Naive thymus-derived CD4-positive, alpha-beta T cell (primary cell): ENCODE measurements at regions not wholly inside any gene's neighbourhood (a gene's known extent, or its start where the extent isn't known, plus 50 kb on each side); places are given as distances from the start of the nearest gene placed in this dataset.

Experiments used
- ATAC-seq: fragments of 150-1000 bp; cut with Tn5 transposase; 2 replicates; pipeline ENCODE4 v1.10.0; 2021; ENCODE audit warnings: mild to moderate bottlenecking, moderate library complexity
- CTCF ChIA-PET: fragments of 350-600 bp; sonication (Branson Sonifier 250); formaldehyde crosslinking; loops from one replicate; lab custom pipeline; 2021; ENCODE audit warnings: antibody characterized with exemption; lab: Charles Lee
- POLR2A ChIA-PET: fragments of 350-600 bp; sonication (Branson Sonifier 250); formaldehyde crosslinking; loops from one replicate; lab custom pipeline; 2021; ENCODE audit warnings: antibody characterized with exemption, inconsistent platforms; lab: Charles Lee
- DNase-seq, 9 donors: peaks; one replicate each; pipeline versions ENCODE4 v3.0.0 to v3.0.0-alpha.2; 2020 to 2022; ENCODE audit warnings: mixed read lengths in 1 of 9
- H3K27ac ChIP-seq: one replicate; pipeline ENCODE4 v1.7.0; 2013; ENCODE audit warnings: mild to moderate bottlenecking, low read depth, low read length, moderate library complexity
- H3K27me3 ChIP-seq, 2 donors: one replicate each; pipeline ENCODE4 v1.7.0; 2013; ENCODE audit warnings: low read length in 2 of 2, mild to moderate bottlenecking in 2 of 2, moderate library complexity in 2 of 2; ENCODE audit not compliant: control insufficient read depth in 2 of 2, insufficient read depth in 2 of 2
- H3K36me3 ChIP-seq, 3 experiments: 1 replicate in 2 of 3; 2 replicates in 1 of 3; pipeline ENCODE4 v1.7.0; 2013; ENCODE audit warnings: low read length in 3 of 3, mild to moderate bottlenecking in 3 of 3, moderate library complexity in 1 of 3; ENCODE audit not compliant: insufficient read depth in 3 of 3, control insufficient read depth in 2 of 3
- H3K4me1 ChIP-seq, 2 donors: one replicate each; pipeline ENCODE4 v1.7.0; 2013; ENCODE audit warnings: low read length in 2 of 2, mild to moderate bottlenecking in 2 of 2, moderate library complexity in 1 of 2; ENCODE audit not compliant: control insufficient read depth in 2 of 2, insufficient read depth in 2 of 2
- H3K4me3 ChIP-seq: 2 replicates; pipeline ENCODE4 v1.7.0; 2013; ENCODE audit warnings: mild to moderate bottlenecking, low read length
- H3K9me3 ChIP-seq, 3 experiments: 1 replicate in 2 of 3; 2 replicates in 1 of 3; pipeline ENCODE4 v1.7.0; 2013; ENCODE audit warnings: low read length in 3 of 3; ENCODE audit not compliant: control insufficient read depth in 2 of 3
- H3K27ac Mint-ChIP-seq, 9 donors: one replicate each; pipeline ENCODE4 v1.8.0; 2020 to 2022; ENCODE audit warnings: mixed read lengths in 9 of 9, mild to moderate bottlenecking in 8 of 9, moderate library complexity in 5 of 9, inconsistent platforms in 2 of 9
- H3K27me3 Mint-ChIP-seq, 5 donors: one replicate each; pipeline ENCODE4 v1.8.0; 2021 to 2022; ENCODE audit warnings: mixed read lengths in 5 of 5, mild to moderate bottlenecking in 1 of 5
- H3K36me3 Mint-ChIP-seq, 5 donors: one replicate each; pipeline ENCODE4 v1.8.0; 2020 to 2022; ENCODE audit warnings: mixed read lengths in 5 of 5, mild to moderate bottlenecking in 3 of 5, inconsistent platforms in 1 of 5
- H3K4me1 Mint-ChIP-seq, 7 donors: one replicate each; pipeline ENCODE4 v1.8.0; 2020 to 2022; ENCODE audit warnings: mixed read lengths in 7 of 7, mild to moderate bottlenecking in 3 of 7, inconsistent platforms in 1 of 7
- H3K4me3 Mint-ChIP-seq, 10 donors: one replicate each; pipeline ENCODE4 v1.8.0; 2020 to 2022; ENCODE audit warnings: mild to moderate bottlenecking in 10 of 10, mixed read lengths in 10 of 10, moderate library complexity in 6 of 10, inconsistent platforms in 2 of 10
- H3K9me3 Mint-ChIP-seq, 11 donors: one replicate each; pipeline ENCODE4 v1.8.0; 2020 to 2022; ENCODE audit warnings: mixed read lengths in 11 of 11, mild to moderate bottlenecking in 4 of 11, inconsistent platforms in 1 of 11, moderate library complexity in 1 of 11
- intact Hi-C, 2 donors: fragments of 100-400 bp; cut with micrococcal nuclease; formaldehyde crosslinking; loops; one replicate each; pipeline ENCODE4 v1.15.1; 2023

GRCh38 chr4:173839865-173840264 lies 309.8 kb upstream of the HAND2 start:
- no peaks in the 10 kb centered on the region for H3K36me3 ChIP-seq
- H3K9me3 ChIP-seq = no peaks in the 10 kb centered on the region
- Mint-ChIP-seq H3K36me3 (peaks cover 0 to 5% (median 0%) of the 10 kb centered on the region in 5 donors), H3K4me1 (no peaks in the 10 kb centered on the region), H3K4me3 (no peak overlapping the region), H3K27me3 (peaks cover 0 to 5% (median 0%) of the 10 kb centered on the region in 5 donors), H3K9me3 (peaks cover 2 to 18% (median 6%) of the 10 kb centered on the region in 11 donors), H3K27ac (no peak overlapping the region)
- POLR2A ChIA-PET = no interaction called here
- no peaks in the 10 kb centered on the region for H3K27me3 ChIP-seq
- no peaks in the 10 kb centered on the region for H3K4me1 ChIP-seq
- intact Hi-C loops = no loop called here
- H3K27ac ChIP-seq = no peak overlapping the region
- no peak overlapping the region for H3K4me3 ChIP-seq
- CTCF ChIA-PET = no interaction called here
- no peak for ATAC-seq
- no peak for DNase-seq

GRCh38 chr4:173837517-173837916 lies 307.5 kb upstream of the HAND2 start:
- Histone ChIP-seq H3K4me1 (no peaks in the 10 kb centered on the region), H3K27me3 (no peaks in the 10 kb centered on the region), H3K36me3 (no peaks in the 10 kb centered on the region), H3K27ac (no peak overlapping the region), H3K4me3 (no peak overlapping the region), H3K9me3 (no peaks in the 10 kb centered on the region)
- Mint-ChIP-seq H3K36me3 (no peaks in the 10 kb centered on the region), H3K4me1 (no peaks in the 10 kb centered on the region), H3K4me3 (no peak overlapping the region), H3K9me3 (peaks cover 0 to 7% (median 2%) of the 10 kb centered on the region in 11 donors), H3K27ac (no peak overlapping the region), H3K27me3 (peaks cover 0 to under 1% (median 0%) of the 10 kb centered on the region in 5 donors)
- ATAC-seq = no peak
- intact Hi-C loops = no loop called here
- DNase-seq = no peak
- POLR2A ChIA-PET = no interaction called here
- CTCF ChIA-PET = no interaction called here

GRCh38 chr4:173835903-173836302 lies 305.9 kb upstream of the HAND2 start:
- intact Hi-C loops = no loop called here
- peaks cover 0 to 2% (median 0%) of the 10 kb centered on the region in 5 donors for H3K27me3 Mint-ChIP-seq

GRCh38 chr4:173834151-173834550 lies 304.1 kb upstream of the HAND2 start:
- ChIA-PET CTCF (no interaction called here), POLR2A (no interaction called here)
- Histone ChIP-seq H3K4me3 (no peak overlapping the region), H3K27ac (no peak overlapping the region), H3K27me3 (no peaks in the 10 kb centered on the region), H3K4me1 (no peaks in the 10 kb centered on the region), H3K9me3 (no peaks in the 10 kb centered on the region), H3K36me3 (no peaks in the 10 kb centered on the region)
- intact Hi-C loops = no loop called here
- DNase-seq = no peak
- no peaks in the 10 kb centered on the region for H3K4me1 Mint-ChIP-seq
- H3K27ac Mint-ChIP-seq = no peak overlapping the region
- no peaks in the 10 kb centered on the region for H3K36me3 Mint-ChIP-seq
- no peak for ATAC-seq
- H3K4me3 Mint-ChIP-seq = no peak overlapping the region
- peaks cover 0 to 8% (median 0%) of the 10 kb centered on the region in 11 donors for H3K9me3 Mint-ChIP-seq
- peaks cover 0 to 6% (median 0%) of the 10 kb centered on the region in 5 donors for H3K27me3 Mint-ChIP-seq

More at GRCh38 chr4:173835903-173836302, 305.9 kb upstream of the HAND2 start:
- ChIA-PET POLR2A (no interaction called here), CTCF (no interaction called here)
- Histone ChIP-seq H3K27me3 (no peaks in the 10 kb centered on the region), H3K9me3 (no peaks in the 10 kb centered on the region), H3K36me3 (no peaks in the 10 kb centered on the region), H3K4me1 (no peaks in the 10 kb centered on the region), H3K27ac (no peak overlapping the region), H3K4me3 (no peak overlapping the region)
- Mint-ChIP-seq H3K4me3 (no peak overlapping the region), H3K4me1 (no peaks in the 10 kb centered on the region), H3K27ac (no peak overlapping the region), H3K9me3 (peaks cover 0 to 4% (median 0%) of the 10 kb centered on the region in 11 donors), H3K36me3 (no peaks in the 10 kb centered on the region)
- ATAC-seq = no peak
- no peak for DNase-seq

- no peaks in the 10 kb centered on the region for H3K4me1 ChIP-seq
- peaks cover 0 to 8% (median 0%) of the 10 kb centered on the region in 11 donors for H3K9me3 Mint-ChIP-seq
- peaks cover 0 to 6% (median 0%) of the 10 kb centered on the region in 5 donors for H3K27me3 Mint-ChIP-seq
- H3K9me3 ChIP-seq = no peaks in the 10 kb centered on the region
- H3K4me3 Mint-ChIP-seq = no peak overlapping the region
- H3K4me1 Mint-ChIP-seq = no peaks in the 10 kb centered on the region
- no peak for ATAC-seq
- no peak overlapping the region for H3K27ac Mint-ChIP-seq
- no peaks in the 10 kb centered on the region for H3K27me3 ChIP-seq
- POLR2A ChIA-PET = no interaction called here
- H3K36me3 ChIP-seq = no peaks in the 10 kb centered on the region
- CTCF ChIA-PET = no interaction called here
- H3K4me3 ChIP-seq = no peak overlapping the region
- no peak for DNase-seq
- H3K27ac ChIP-seq = no peak overlapping the region
- H3K36me3 Mint-ChIP-seq = no peaks in the 10 kb centered on the region
- intact Hi-C loops = no loop called here
These were observed 299.5 kb upstream of the HAND2 start for GRCh38 chr4:173829565-173829964.

GRCh38 chr4:173827707-173828106 lies 297.7 kb upstream of the HAND2 start:
- no peaks in the 10 kb centered on the region for H3K36me3 Mint-ChIP-seq
- H3K36me3 ChIP-seq = no peaks in the 10 kb centered on the region
- ATAC-seq = no peak
- no peak overlapping the region for H3K27ac Mint-ChIP-seq
- CTCF ChIA-PET = no interaction called here
- POLR2A ChIA-PET = no interaction called here
- H3K4me3 ChIP-seq = no peak overlapping the region
- no peak overlapping the region for H3K27ac ChIP-seq
- H3K4me3 Mint-ChIP-seq = no peak overlapping the region
- DNase-seq = no peak
- no peaks in the 10 kb centered on the region for H3K9me3 ChIP-seq
- no peaks in the 10 kb centered on the region for H3K4me1 ChIP-seq
- no peaks in the 10 kb centered on the region for H3K4me1 Mint-ChIP-seq
- H3K9me3 Mint-ChIP-seq = peaks cover 0 to 8% (median 0%) of the 10 kb centered on the region in 11 donors
- H3K27me3 Mint-ChIP-seq = peaks cover 0 to 10% (median 0%) of the 10 kb centered on the region in 5 donors
- intact Hi-C loops = no loop called here
- no peaks in the 10 kb centered on the region for H3K27me3 ChIP-seq

- Mint-ChIP-seq H3K4me3 (no peak overlapping the region), H3K27me3 (peaks cover 0 to 10% (median 0%) of the 10 kb centered on the region in 5 donors), H3K36me3 (no peaks in the 10 kb centered on the region), H3K27ac (no peak overlapping the region), H3K4me1 (no peaks in the 10 kb centered on the region), H3K9me3 (peaks cover 0 to 4% (median 0%) of the 10 kb centered on the region in 11 donors)
- Histone ChIP-seq H3K27ac (no peak overlapping the region), H3K36me3 (no peaks in the 10 kb centered on the region), H3K9me3 (no peaks in the 10 kb centered on the region), H3K27me3 (no peaks in the 10 kb centered on the region), H3K4me3 (no peak overlapping the region), H3K4me1 (no peaks in the 10 kb centered on the region)
- intact Hi-C loops = no loop called here
- ATAC-seq (no peak), DNase-seq (no peak)
- POLR2A ChIA-PET = no interaction called here
- CTCF ChIA-PET = no interaction called here
These were observed 291.8 kb upstream of the HAND2 start for GRCh38 chr4:173821876-173822275.
